Right lobe of liver (tissue), 6 donors: ENCODE measurements at regions not wholly inside any gene's neighbourhood (a gene's known extent, or its start where the extent isn't known, plus 50 kb on each side); places are given as distances from the start of the nearest gene placed in this dataset.

Source experiments
- ATAC-seq, 4 donors: fragments of 200-7000 bp; cut with Tn5 transposase; one replicate each; pipeline ENCODE4 v1.9.1; 2020; ENCODE audit warnings: mild to moderate bottlenecking in 4 of 4, moderate library complexity in 4 of 4
- DNase-seq, 3 donors: peaks; one replicate each; pipeline ENCODE4 v3.0.0-alpha.2; 2020
- H3K27ac ChIP-seq, 3 donors: fragments of 200-600 bp; one replicate each; pipeline ENCODE4 v1.8.0; 2022
- H3K27me3 ChIP-seq, 2 donors: fragments of 200-600 bp; one replicate each; pipeline ENCODE4 v1.8.0; 2022
- H3K36me3 ChIP-seq, 4 donors: fragments of 200-600 bp; sonication (generic) in 1 of 4; one replicate each; pipeline versions ENCODE4 v1.5.1 to v1.8.0; 2017 to 2022; ENCODE audit warnings: control low read depth in 1 of 4
- H3K4me1 ChIP-seq, 4 donors: fragments of 200-600 bp; sonication (generic) in 1 of 4; one replicate each; pipeline versions ENCODE4 v1.5.1 to v1.8.0; 2017 to 2022; ENCODE audit warnings: control low read depth in 1 of 4
- H3K4me3 ChIP-seq, 3 donors: fragments of 200-600 bp; one replicate each; pipeline ENCODE4 v1.8.0; 2022
- H3K9me3 ChIP-seq, 4 donors: fragments of 200-600 bp; sonication (generic) in 1 of 4; one replicate each; pipeline versions ENCODE4 v1.5.1 to v1.8.0; 2017 to 2022; ENCODE audit warnings: control low read depth in 1 of 4
- CTCF ChIP-seq, 4 donors: fragments of 200-600 bp in 3 of 4; fragments of 450-650 bp in 1 of 4; IDR thresholded peaks; one replicate each; pipeline versions ENCODE4 v1.5.1 to v1.8.0; 2016 to 2022; ENCODE audit warnings: antibody characterized with exemption in 4 of 4, mild to moderate bottlenecking in 2 of 4
- POLR2A ChIP-seq: fragments of 450-650 bp; IDR thresholded peaks from one replicate; pipeline ENCODE4 v1.6.1; 2017; ENCODE audit warnings: antibody characterized with exemption, mild to moderate bottlenecking
- WGBS: methylation state at CpG from one replicate; pipeline ENCODE4 v1.1.6; 2018; ENCODE audit warnings: low coverage, low lambda C conversion rate; ENCODE audit not compliant: insufficient coverage; ENCODE audit errors: missing lambda C conversion rate; 5-methylcytosine and 5-hydroxymethylcytosine counted together
- intact Hi-C, 2 donors: fragments of 100-400 bp; cut with DNase I; formaldehyde crosslinking; loops; one replicate each; pipeline versions ENCODE4 v1.11.2 to v1.14.1; 2022
- donor health status: DM: no; HTN: yes; CAD: no.
- donor health status: DM: no; HTN: no; CAD: no.
- donor health status: DM: no; HTN: no; CAD: no.
- donor health status: DM: no; HTN: yes; CAD: no.
- donor health status: DM: no; HTN: yes; CAD: no.

- TF ChIP-seq CTCF (IDR thresholded peaks at IDR 0.05) (no peak), POLR2A (no peak)
- H3K27ac ChIP-seq, result no peak overlapping the region
- no peaks in the 10 kb centered on the region for H3K36me3 ChIP-seq
- H3K9me3 ChIP-seq, result no peaks in the 10 kb centered on the region
- H3K4me3 ChIP-seq, result no peak overlapping the region
- H3K27me3 ChIP-seq, result no peaks in the 10 kb centered on the region
- 46% methylated on average over 2 of the region's 2 CpGs for WGBS
- no peak for DNase-seq
- intact Hi-C loops, result no loop called here
- H3K4me1 ChIP-seq, result no peaks in the 10 kb centered on the region
- ATAC-seq, result no peak
Measured at GRCh38 chr13:61838568-61838967, 422.9 kb upstream of the PCDH20 start.

GRCh38 chr13:61833228-61833627, 417.6 kb upstream of the PCDH20 start:
- no peak for DNase-seq
- intact Hi-C loops, result no loop called here

DNA sequence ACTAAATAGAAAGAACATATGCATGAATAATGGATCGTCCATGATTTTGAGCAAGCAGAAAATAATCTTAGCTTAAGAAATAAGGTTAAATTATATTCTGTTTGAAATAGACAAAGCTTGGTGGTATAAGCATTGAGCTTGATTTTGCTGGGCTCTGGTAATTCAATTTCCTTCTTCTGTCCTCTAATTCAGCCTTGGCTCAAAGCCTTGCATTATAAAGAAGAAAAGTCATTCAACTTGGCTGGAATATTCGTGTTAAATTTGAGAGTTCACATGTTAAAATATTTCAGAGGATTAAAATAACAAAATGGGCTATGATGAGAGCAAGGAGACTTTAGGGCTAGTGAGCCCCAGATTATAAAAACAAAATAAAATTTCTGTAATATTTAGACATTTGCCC, 415.4 kb upstream of the PCDH20 start:
- H3K36me3 ChIP-seq, result no peaks in the 10 kb centered on the region
- TF ChIP-seq POLR2A (no peak), CTCF (IDR thresholded peaks at IDR 0.05) (no peak)
- intact Hi-C loops, result no loop called here
- no peaks in the 10 kb centered on the region for H3K9me3 ChIP-seq
- no peak for ATAC-seq
- H3K4me3 ChIP-seq, result no peak overlapping the region
- H3K27ac ChIP-seq, result no peak overlapping the region
- H3K27me3 ChIP-seq, result no peaks in the 10 kb centered on the region
- no peaks in the 10 kb centered on the region for H3K4me1 ChIP-seq
- no peak for DNase-seq
- WGBS, result 20% methylated on average over 2 of the region's 2 CpGs

More at GRCh38 chr13:61833228-61833627, 417.6 kb upstream of the PCDH20 start:
- TF ChIP-seq CTCF (IDR thresholded peaks at IDR 0.05) (no peak), POLR2A (no peak)
- no peak overlapping the region for H3K4me3 ChIP-seq
- H3K27me3 ChIP-seq, result no peaks in the 10 kb centered on the region
- H3K9me3 ChIP-seq, result no peaks in the 10 kb centered on the region
- 46% methylated on average over 3 of the region's 3 CpGs for WGBS
- no peaks in the 10 kb centered on the region for H3K4me1 ChIP-seq
- no peaks in the 10 kb centered on the region for H3K36me3 ChIP-seq
- no peak for ATAC-seq
- no peak overlapping the region for H3K27ac ChIP-seq

GRCh38 chr13:61830475-61830874, 414.8 kb upstream of the PCDH20 start:
- no peak overlapping the region for H3K27ac ChIP-seq
- DNase-seq, result no peak
- no peak for ATAC-seq
- no peaks in the 10 kb centered on the region for H3K9me3 ChIP-seq
- intact Hi-C loops, result no loop called here
- H3K4me1 ChIP-seq, result no peaks in the 10 kb centered on the region
- H3K27me3 ChIP-seq, result no peaks in the 10 kb centered on the region
- 16% methylated on average over 1 of the region's 1 CpG for WGBS
- no peak overlapping the region for H3K4me3 ChIP-seq
- TF ChIP-seq CTCF (IDR thresholded peaks at IDR 0.05), result no peak
- TF ChIP-seq POLR2A, result no peak
- H3K36me3 ChIP-seq, result no peaks in the 10 kb centered on the region

GRCh38 chr13:61824168-61824567, 408.5 kb upstream of the PCDH20 start:
- TF ChIP-seq POLR2A (no peak), CTCF (IDR thresholded peaks at IDR 0.05) (no peak)
- Histone ChIP-seq H3K4me1 (no peaks in the 10 kb centered on the region), H3K27ac (no peak overlapping the region), H3K9me3 (no peaks in the 10 kb centered on the region), H3K36me3 (no peaks in the 10 kb centered on the region), H3K4me3 (no peak overlapping the region), H3K27me3 (no peaks in the 10 kb centered on the region)
- 50% methylated on average over 1 of the region's 1 CpG for WGBS
- intact Hi-C loops, result no loop called here
- no peak for ATAC-seq
- DNase-seq, result no peak
